ENCODE measurements at regions not wholly inside any gene's neighbourhood (a gene's known extent, or its start where the extent isn't known, plus 50 kb on each side); places are given as distances from the start of the nearest gene placed in this dataset.

- H3K27ac Mint-ChIP-seq, result no peak overlapping the region
- no peaks in the 10 kb centered on the region for H3K36me3 Mint-ChIP-seq (ENCODE audit: low read depth)
- no peaks in the 10 kb centered on the region for H3K9me3 Mint-ChIP-seq
- H3K27me3 Mint-ChIP-seq, result peaks cover 11% of the 10 kb centered on the region
- H3K4me3 Mint-ChIP-seq, result no peak overlapping the region
- no peaks in the 10 kb centered on the region for H3K4me1 Mint-ChIP-seq (ENCODE audit: low read depth)
- no peak for DNase-seq
These were observed 927.7 kb downstream of the TBC1D22A start for GRCh38 chr22:47690166-47690565.

GRCh38 chr22:47687776-47688175, 925.3 kb downstream of the TBC1D22A start:
- H3K4me3 Mint-ChIP-seq, result no peak overlapping the region
- peaks cover 11% of the 10 kb centered on the region for H3K27me3 Mint-ChIP-seq
- H3K27ac Mint-ChIP-seq, result no peak overlapping the region
- no peaks in the 10 kb centered on the region for H3K4me1 Mint-ChIP-seq (ENCODE audit: low read depth)
- no peak for DNase-seq
- peaks cover 9% of the 10 kb centered on the region for H3K9me3 Mint-ChIP-seq
- no peaks in the 10 kb centered on the region for H3K36me3 Mint-ChIP-seq (ENCODE audit: low read depth)

GRCh38 chr22:47687346-47687655, 924.9 kb downstream of the TBC1D22A start:
- H3K4me1 Mint-ChIP-seq (ENCODE audit: low read depth), result no peaks in the 10 kb centered on the region
- H3K27ac Mint-ChIP-seq, result no peak overlapping the region
- peaks cover 9% of the 10 kb centered on the region for H3K9me3 Mint-ChIP-seq
- no peak for DNase-seq
- peaks cover 11% of the 10 kb centered on the region for H3K27me3 Mint-ChIP-seq
- H3K36me3 Mint-ChIP-seq (ENCODE audit: low read depth), result no peaks in the 10 kb centered on the region
- H3K4me3 Mint-ChIP-seq, result no peak overlapping the region

- Mint-ChIP-seq H3K4me1 (ENCODE audit: low read depth) (no peaks in the 10 kb centered on the region), H3K27ac (no peak overlapping the region), H3K36me3 (ENCODE audit: low read depth) (no peaks in the 10 kb centered on the region), H3K9me3 (peaks cover 9% of the 10 kb centered on the region), H3K4me3 (no peak overlapping the region), H3K27me3 (peaks cover 11% of the 10 kb centered on the region)
- DNase-seq, result no peak
These were observed 924.3 kb downstream of the TBC1D22A start for GRCh38 chr22:47686594-47687345.

GRCh38 chr22:47681411-47682165, 919.1 kb downstream of the TBC1D22A start:
- Mint-ChIP-seq H3K27me3 (peaks cover 12% of the 10 kb centered on the region), H3K27ac (no peak overlapping the region), H3K4me1 (ENCODE audit: low read depth) (no peaks in the 10 kb centered on the region), H3K36me3 (ENCODE audit: low read depth) (no peaks in the 10 kb centered on the region), H3K4me3 (no peak overlapping the region), H3K9me3 (peaks cover 9% of the 10 kb centered on the region)
- DNase-seq, result no peak

GRCh38 chr22:47678636-47679287, 916.3 kb downstream of the TBC1D22A start:
- Mint-ChIP-seq H3K36me3 (ENCODE audit: low read depth) (no peaks in the 10 kb centered on the region), H3K27me3 (peaks cover 5% of the 10 kb centered on the region), H3K27ac (no peak overlapping the region), H3K9me3 (peaks cover 2% of the 10 kb centered on the region), H3K4me3 (no peak overlapping the region), H3K4me1 (ENCODE audit: low read depth) (no peaks in the 10 kb centered on the region)
- no peak for DNase-seq

GRCh38 chr22:47678048-47678447, 915.6 kb downstream of the TBC1D22A start:
- Mint-ChIP-seq H3K36me3 (ENCODE audit: low read depth) (no peaks in the 10 kb centered on the region), H3K9me3 (no peaks in the 10 kb centered on the region), H3K27ac (no peak overlapping the region), H3K4me1 (ENCODE audit: low read depth) (no peaks in the 10 kb centered on the region), H3K4me3 (no peak overlapping the region), H3K27me3 (peaks cover 5% of the 10 kb centered on the region)
- DNase-seq, result no peak

GRCh38 chr22:47676685-47677084, 914.2 kb downstream of the TBC1D22A start:
- no peaks in the 10 kb centered on the region for H3K4me1 Mint-ChIP-seq (ENCODE audit: low read depth)
- no peak for DNase-seq
- no peak overlapping the region for H3K4me3 Mint-ChIP-seq
- no peaks in the 10 kb centered on the region for H3K36me3 Mint-ChIP-seq (ENCODE audit: low read depth)
- H3K9me3 Mint-ChIP-seq, result no peaks in the 10 kb centered on the region
- H3K27me3 Mint-ChIP-seq, result peaks cover 5% of the 10 kb centered on the region
- H3K27ac Mint-ChIP-seq, result no peak overlapping the region

- DNase-seq, result no peak
- peaks cover under 1% of the 10 kb centered on the region for H3K27me3 Mint-ChIP-seq
- H3K4me1 Mint-ChIP-seq (ENCODE audit: low read depth), result no peaks in the 10 kb centered on the region
- no peaks in the 10 kb centered on the region for H3K36me3 Mint-ChIP-seq (ENCODE audit: low read depth)
- H3K27ac Mint-ChIP-seq, result no peak overlapping the region
- H3K4me3 Mint-ChIP-seq, result no peak overlapping the region
- H3K9me3 Mint-ChIP-seq, result peaks cover 2% of the 10 kb centered on the region
These were observed 912.1 kb downstream of the TBC1D22A start for GRCh38 chr22:47674600-47674999.

GRCh38 chr22:47673557-47673956, 911.1 kb downstream of the TBC1D22A start:
- no peak overlapping the region for H3K27ac Mint-ChIP-seq
- peaks cover 2% of the 10 kb centered on the region for H3K9me3 Mint-ChIP-seq
- no peaks in the 10 kb centered on the region for H3K36me3 Mint-ChIP-seq (ENCODE audit: low read depth)
- no peaks in the 10 kb centered on the region for H3K4me1 Mint-ChIP-seq (ENCODE audit: low read depth)
- no peaks in the 10 kb centered on the region for H3K27me3 Mint-ChIP-seq
- no peak overlapping the region for H3K4me3 Mint-ChIP-seq
- DNase-seq, result no peak

- no peak for DNase-seq
- no peak overlapping the region for H3K27ac Mint-ChIP-seq
- no peak overlapping the region for H3K4me3 Mint-ChIP-seq
These were observed 910.1 kb downstream of the TBC1D22A start for GRCh38 chr22:47672526-47672925.

GRCh38 chr22:47665151-47665550, 902.7 kb downstream of the TBC1D22A start:
- no peak overlapping the region for H3K27ac Mint-ChIP-seq
- DNase-seq, result no peak

More at GRCh38 chr22:47672526-47672925, 910.1 kb downstream of the TBC1D22A start:
- no peaks in the 10 kb centered on the region for H3K4me1 Mint-ChIP-seq (ENCODE audit: low read depth)
- no peaks in the 10 kb centered on the region for H3K36me3 Mint-ChIP-seq (ENCODE audit: low read depth)
- no peaks in the 10 kb centered on the region for H3K27me3 Mint-ChIP-seq
- H3K9me3 Mint-ChIP-seq, result peaks cover 2% of the 10 kb centered on the region

GRCh38 chr22:47663615-47664605, 901.5 kb downstream of the TBC1D22A start:
- peaks cover 9% of the 10 kb centered on the region for H3K27me3 Mint-ChIP-seq
- H3K4me3 Mint-ChIP-seq, result no peak overlapping the region

More at GRCh38 chr22:47665151-47665550, 902.7 kb downstream of the TBC1D22A start:
- H3K36me3 Mint-ChIP-seq (ENCODE audit: low read depth), result no peaks in the 10 kb centered on the region
- H3K4me3 Mint-ChIP-seq, result no peak overlapping the region
- peaks cover 9% of the 10 kb centered on the region for H3K27me3 Mint-ChIP-seq
- no peaks in the 10 kb centered on the region for H3K4me1 Mint-ChIP-seq (ENCODE audit: low read depth)
- H3K9me3 Mint-ChIP-seq, result peaks cover 7% of the 10 kb centered on the region

More at GRCh38 chr22:47663615-47664605, 901.5 kb downstream of the TBC1D22A start:
- Mint-ChIP-seq H3K4me1 (ENCODE audit: low read depth) (no peaks in the 10 kb centered on the region), H3K27ac (no peak overlapping the region), H3K9me3 (peaks cover 4% of the 10 kb centered on the region), H3K36me3 (ENCODE audit: low read depth) (no peaks in the 10 kb centered on the region)
- no peak for DNase-seq

Data from activated T-cell treated with anti-CD3 and anti-CD28 coated beads, Interleukin-2, amount 50 U/mL, for 24 hours (primary cell).